K562 (cell line): ENCODE measurements at regions not wholly inside any gene's neighbourhood (a gene's known extent, or its start where the extent isn't known, plus 50 kb on each side); places are given as distances from the start of the nearest gene placed in this dataset.

ENCODE experiments used
- ATAC-seq: fragments of 200-7000 bp; cut with Tn5 transposase; 3 replicates; pipeline ENCODE4 v1.9.1; 2020; ENCODE audit warnings: moderate library complexity
- BruUV-seq: library from RNA; stranded (reverse); fragments of 400-500 nt; replicated peaks from 2 replicates; lab custom pipeline; 2021; lab: Mats Ljungman, UMichigan
- CTCF ChIA-PET: fragments of 300-600 bp; formaldehyde crosslinking; extraction: SDS; loops from one replicate; lab custom pipeline; 2021; ENCODE audit warnings: low intra/inter-chr PET ratio; lab: Yijun Ruan, JAX
- POLR2A ChIA-PET: fragments of 300-600, 350-650 bp; sonication (Branson Sonifier 250); formaldehyde crosslinking; extraction: SDS; loops from one replicate; lab custom pipeline; 2021; ENCODE audit warnings: antibody characterized with exemption, inconsistent platforms; lab: Yijun Ruan, JAX
- DNase-seq, 4 experiments: peaks; one replicate each; pipeline versions ENCODE4 v3.0.0 to v3.0.0-alpha.2; 2011 to 2018; ENCODE audit warnings: low spot score in 3 of 4, mixed read lengths in 3 of 4; ENCODE audit errors: extremely low read depth in 1 of 4
- FAIRE-seq: peaks from 2 replicates; lab custom pipeline; 2011; peaks lifted over from hg19 to GRCh38; lab: Jason Lieb, UNC
- H2AFZ ChIP-seq: 2 replicates; pipeline ENCODE4 v1.6.0; 2011; ENCODE audit warnings: low read depth, low read length, control low read depth, inconsistent platforms
- H3K27ac ChIP-seq: fragments of 200-600 bp; 3 replicates; pipeline ENCODE4 v1.8.0; 2011; ENCODE audit warnings: low read depth, mild to moderate bottlenecking, control low read depth, inconsistent platforms, low read length, moderate library complexity, mixed read lengths; ENCODE audit errors: extremely low read depth
- H3K27me3 ChIP-seq, 2 experiments: fragments of 300-600 bp in 1 of 2; 2 replicates in 1 of 2; 3 replicates in 1 of 2; pipeline versions ENCODE4 v1.6.0 to v1.8.0; 2011; ENCODE audit warnings: inconsistent platforms in 2 of 2, low read length in 2 of 2, mild to moderate bottlenecking in 1 of 2, mixed read lengths in 1 of 2, moderate library complexity in 1 of 2; ENCODE audit not compliant: control insufficient read depth in 2 of 2, insufficient read depth in 2 of 2
- H3K36me3 ChIP-seq: fragments of 300-600 bp; 3 replicates; pipeline ENCODE4 v1.8.0; 2011; ENCODE audit warnings: mild to moderate bottlenecking, low read length, inconsistent platforms; ENCODE audit not compliant: control insufficient read depth, insufficient read depth
- H3K4me1 ChIP-seq, 2 experiments: fragments of 200-600 bp in 1 of 2; replicated peaks in 1 of 2; 2 replicates in 1 of 2; 3 replicates in 1 of 2; pipeline versions ENCODE4 v1.5.1 to v1.8.0; 2011; ENCODE audit warnings: inconsistent platforms in 2 of 2, low read length in 2 of 2, mild to moderate bottlenecking in 1 of 2, mixed read lengths in 1 of 2, moderate library complexity in 1 of 2; ENCODE audit not compliant: control insufficient read depth in 2 of 2, insufficient read depth in 2 of 2
- H3K4me2 ChIP-seq: 2 replicates; pipeline ENCODE4 v1.6.1; 2011; ENCODE audit warnings: low read length, control low read depth, inconsistent platforms, mixed read lengths; ENCODE audit not compliant: insufficient read depth
- H3K4me3 ChIP-seq: fragments of 200-600 bp; sonication (generic), shearing (Covaris generic); 2 replicates; pipeline ENCODE4 v1.5.1; 2016; ENCODE audit warnings: control low read depth, inconsistent platforms
- H3K79me2 ChIP-seq: fragments of 200-600 bp; 3 replicates; pipeline ENCODE4 v1.8.0; 2011; ENCODE audit warnings: low read length, inconsistent platforms; ENCODE audit not compliant: control insufficient read depth, insufficient read depth
- H3K9ac ChIP-seq, 2 experiments: 2 replicates each; pipeline versions ENCODE4 v1.6.0 to v1.6.1; 2011; ENCODE audit warnings: low read depth in 2 of 2, low read length in 2 of 2, control low read depth in 1 of 2, inconsistent platforms in 1 of 2, mild to moderate bottlenecking in 1 of 2, mixed read lengths in 1 of 2; ENCODE audit not compliant: insufficient read depth in 1 of 2
- H3K9me1 ChIP-seq: one replicate; pipeline ENCODE4 v1.6.0; 2011; ENCODE audit warnings: inconsistent platforms, mild to moderate bottlenecking, low read length, moderate library complexity; ENCODE audit not compliant: control insufficient read depth, insufficient read depth
- H3K9me3 ChIP-seq: replicated peaks from 2 replicates; pipeline ENCODE4 v1.5.1; 2011; ENCODE audit warnings: low read depth, low read length, inconsistent platforms; ENCODE audit not compliant: control insufficient read depth, insufficient read depth
- H4K20me1 ChIP-seq: replicated peaks from 2 replicates; pipeline ENCODE4 v1.6.1; 2011; ENCODE audit warnings: low read length, inconsistent platforms, mixed read lengths; ENCODE audit not compliant: control insufficient read depth, insufficient read depth
- CUX1 ChIP-seq: fragments of 200-800 bp; sonication (Bioruptor generic); IDR thresholded peaks from 2 replicates; pipeline ENCODE4 v1.6.1; 2016; ENCODE audit warnings: missing genetic modification characterization, missing compliant biosample characterization
- DEAF1 ChIP-seq: fragments of 450-650 bp; formaldehyde crosslinking; IDR thresholded peaks from 2 replicates; pipeline ENCODE4 v1.4.0; 2020; ENCODE audit warnings: mild to moderate bottlenecking, moderate library complexity
- ETS1 ChIP-seq: conservative IDR thresholded peaks from 2 replicates; pipeline ENCODE4 v1.6.1; 2011; ENCODE audit warnings: low read depth, mild to moderate bottlenecking, low read length; ENCODE audit not compliant: control insufficient read depth
- FUS ChIP-seq: fragments of 200-400 bp; formaldehyde crosslinking; optimal IDR thresholded peaks from 2 replicates; pipeline ENCODE3; 2017; ENCODE audit warnings: low read depth, low read length
- HDAC6 ChIP-seq: IDR thresholded peaks from 2 replicates; pipeline ENCODE4 v1.6.1; 2012; ENCODE audit warnings: low read depth, mild to moderate bottlenecking, control low read depth, inconsistent platforms, low read length, moderate library complexity
- ILK ChIP-seq: fragments of 450-650 bp; IDR thresholded peaks from 2 replicates; pipeline ENCODE4 v1.6.1; 2016; ENCODE audit warnings: missing genetic modification characterization, low read depth, mild to moderate bottlenecking, missing compliant biosample characterization, moderate library complexity, borderline replicate concordance
- KAT2B ChIP-seq: IDR thresholded peaks from one replicate; pipeline ENCODE4 v1.6.1; 2012; ENCODE audit warnings: low read depth, mild to moderate bottlenecking, control low read depth, inconsistent platforms, low read length, moderate library complexity
- SMAD4 ChIP-seq: fragments of 250-450 bp; sonication (Bioruptor Pico); conservative IDR thresholded peaks from 2 replicates; pipeline ENCODE4 v1.8.0; 2021; ENCODE audit warnings: inconsistent platforms, mild to moderate bottlenecking, moderate library complexity
- TRIM24 ChIP-seq, 2 experiments: fragments of 450-650 bp; IDR thresholded peaks; 2 replicates each; pipeline ENCODE4 v1.6.1; 2016
- ZNF280B ChIP-seq: fragments of 250-450 bp; sonication (Bioruptor Pico); IDR thresholded peaks from 2 replicates; pipeline ENCODE4 v1.5.1; 2021; ENCODE audit warnings: mild to moderate bottlenecking
- ZNF311 ChIP-seq: fragments of 250-450 bp; sonication (Bioruptor Pico); IDR thresholded peaks from 2 replicates; pipeline ENCODE4 v1.4.0; 2020; ENCODE audit warnings: mild to moderate bottlenecking, moderate library complexity
- ZNF696 ChIP-seq: fragments of 250-450 bp; sonication (Bioruptor Pico); conservative IDR thresholded peaks from 2 replicates; pipeline ENCODE4 v1.4.0; 2020; ENCODE audit warnings: mild to moderate bottlenecking, moderate library complexity
- WGBS: fragments of 100-300 bp; shearing (Covaris generic); methylation state at CpG from one replicate; pipeline ENCODE4 v1.1.6; 2016; ENCODE audit warnings: low coverage, mixed read lengths; ENCODE audit not compliant: insufficient coverage; ENCODE audit errors: missing lambda C conversion rate; 5-methylcytosine and 5-hydroxymethylcytosine counted together
- in situ Hi-C: fragments of 300-500 bp; cut with MboI; formaldehyde crosslinking; loops from 4 replicates; pipeline ENCODE4 v1.15.0; 2018; ENCODE audit warnings: inconsistent platforms, mixed read lengths
- intact Hi-C: fragments of 100-400 bp; cut with micrococcal nuclease; formaldehyde crosslinking; loops from 2 replicates; pipeline ENCODE4 v1.14.2; 2022

- H3K27ac ChIP-seq: no peak overlapping the region
- BruUV-seq: no TSS peak
- no peak for TF ChIP-seq KAT2B
- TF ChIP-seq TRIM24 (IDR thresholded peaks at IDR 0.05): no peak
- TF ChIP-seq ZNF311 (CRISPR knock-in tag): no peak
- no peak for TF ChIP-seq FUS
- no peak for TF ChIP-seq ZNF280B (CRISPR knock-in tag)
- no peak for TF ChIP-seq SMAD4
- TF ChIP-seq DEAF1 (CRISPR knock-in tag): no peak
- TF ChIP-seq CUX1 (CRISPR knock-in tag): no peak
- no peak for TF ChIP-seq ILK (tag)
- no peak for TF ChIP-seq ZNF696
- TF ChIP-seq ETS1: no peak
- no peak for TF ChIP-seq HDAC6
- TF ChIP-seq, all 486 proteins: peak for 0
- Histone ChIP-seq H3K27me3 (no peaks in the 10 kb centered on the region; a peak in 1 of 5 replicates), H3K4me1 (no peaks in the 10 kb centered on the region), H3K9ac (no peak overlapping the region), H3K9me1 (no peaks in the 10 kb centered on the region), H3K9me3 (no peaks in the 10 kb centered on the region), H3K4me2 (no peak overlapping the region), H4K20me1 (no peaks in the 10 kb centered on the region), H3K36me3 (no peaks in the 10 kb centered on the region), H3K79me2 (no peaks in the 10 kb centered on the region), H2AFZ (no peak overlapping the region), H3K4me3 (no peak overlapping the region)
- CTCF ChIA-PET: no interaction called here
- WGBS: 0% methylated on average over 3 of the region's 3 CpGs
- POLR2A ChIA-PET: no interaction called here
- in situ Hi-C loops (no loop called here), intact Hi-C loops (no loop called here)
- ATAC-seq: no peak
- no peak for DNase-seq
- no peak for FAIRE-seq
These were observed 397.2 kb upstream of the MAP3K7 start for GRCh38 chr6:90984066-90984465.
